Activated CD4-positive, alpha-beta memory T cell treated with anti-CD3 and anti-CD28 coated beads for 36 hours (primary cell): ENCODE measurements at regions not wholly inside any gene's neighbourhood (a gene's known extent, or its start where the extent isn't known, plus 50 kb on each side); places are given as distances from the start of the nearest gene placed in this dataset.

Source experiments
- CTCF ChIA-PET: fragments of 350-600 bp; sonication (Branson Sonifier 250); formaldehyde crosslinking; loops from one replicate; lab custom pipeline; 2021; ENCODE audit warnings: antibody characterized with exemption, inconsistent platforms; lab: Charles Lee
- POLR2A ChIA-PET: fragments of 350-600 bp; sonication (Branson Sonifier 250); formaldehyde crosslinking; loops from one replicate; lab custom pipeline; 2021; ENCODE audit warnings: antibody characterized with exemption; lab: Charles Lee
- DNase-seq: peaks from one replicate; pipeline ENCODE4 v3.0.0-alpha.2; 2020
- H3K27ac Mint-ChIP-seq: one replicate; pipeline ENCODE4 v1.8.0; 2021; ENCODE audit warnings: mixed read lengths
- H3K27me3 Mint-ChIP-seq: one replicate; pipeline ENCODE4 v1.8.0; 2021; ENCODE audit warnings: mixed read lengths
- H3K36me3 Mint-ChIP-seq: one replicate; pipeline ENCODE4 v1.8.0; 2021; ENCODE audit warnings: mixed read lengths
- H3K4me1 Mint-ChIP-seq: one replicate; pipeline ENCODE4 v1.8.0; 2021; ENCODE audit warnings: low read depth, mixed read lengths
- H3K4me3 Mint-ChIP-seq: one replicate; pipeline ENCODE4 v1.8.0; 2021; ENCODE audit warnings: mild to moderate bottlenecking, mixed read lengths
- H3K9me3 Mint-ChIP-seq: one replicate; pipeline ENCODE4 v1.8.0; 2021; ENCODE audit warnings: mixed read lengths
- intact Hi-C: fragments of 100-400 bp; cut with micrococcal nuclease; formaldehyde crosslinking; loops from one replicate; pipeline ENCODE4 v1.15.1; 2023

GRCh38 chr5:38607396-38607795 is 51.0 kb upstream of the LIFR start:
- H3K36me3 Mint-ChIP-seq, result no peaks in the 10 kb centered on the region

GRCh38 chr5:38607930-38608564 is 51.6 kb upstream of the LIFR start:
- H3K9me3 Mint-ChIP-seq, result no peaks in the 10 kb centered on the region
- peaks cover 5% of the 10 kb centered on the region for H3K27me3 Mint-ChIP-seq
- no peaks in the 10 kb centered on the region for H3K36me3 Mint-ChIP-seq
- ChIA-PET POLR2A (no interaction called here), CTCF (interaction anchor here (0.6 kb wide), 1 partner anchor 771 kb away, joined by 5 read pairs; no protein-coding TSS in a partner anchor)
- no peak overlapping the region for H3K27ac Mint-ChIP-seq
- no peak overlapping the region for H3K4me3 Mint-ChIP-seq
- intact Hi-C loops, result no loop called here
- no peaks in the 10 kb centered on the region for H3K4me1 Mint-ChIP-seq
- DNase-seq, result no peak

More at GRCh38 chr5:38607396-38607795, 51.0 kb upstream of the LIFR start:
- Mint-ChIP-seq H3K4me3 (no peak overlapping the region), H3K9me3 (no peaks in the 10 kb centered on the region), H3K4me1 (no peaks in the 10 kb centered on the region), H3K27ac (no peak overlapping the region), H3K27me3 (peaks cover 4% of the 10 kb centered on the region)
- intact Hi-C loops, result no loop called here
- ChIA-PET POLR2A (no interaction called here), CTCF (no interaction called here)
- DNase-seq, result no peak

- no peak overlapping the region for H3K27ac Mint-ChIP-seq
- CTCF ChIA-PET, result interaction anchor here (0.6 kb wide), 1 partner anchor 770 kb away, joined by 5 read pairs; no protein-coding TSS in a partner anchor
Observed at GRCh38 chr5:38608874-38609273, 52.4 kb upstream of the LIFR start.

GRCh38 chr5:38612851-38613250 is 56.4 kb upstream of the LIFR start:
- ChIA-PET POLR2A (no interaction called here), CTCF (no interaction called here)
- no peaks in the 10 kb centered on the region for H3K4me1 Mint-ChIP-seq
- no peak overlapping the region for H3K4me3 Mint-ChIP-seq
- intact Hi-C loops, result no loop called here
- no peak overlapping the region for H3K27ac Mint-ChIP-seq
- H3K9me3 Mint-ChIP-seq, result peaks cover 8% of the 10 kb centered on the region
- peaks cover 2% of the 10 kb centered on the region for H3K27me3 Mint-ChIP-seq
- DNase-seq, result no peak
- no peaks in the 10 kb centered on the region for H3K36me3 Mint-ChIP-seq

More at GRCh38 chr5:38608874-38609273, 52.4 kb upstream of the LIFR start:
- POLR2A ChIA-PET, result no interaction called here
- H3K9me3 Mint-ChIP-seq, result no peaks in the 10 kb centered on the region
- peaks cover 5% of the 10 kb centered on the region for H3K27me3 Mint-ChIP-seq
- H3K4me1 Mint-ChIP-seq, result no peaks in the 10 kb centered on the region
- H3K36me3 Mint-ChIP-seq, result no peaks in the 10 kb centered on the region
- intact Hi-C loops, result no loop called here
- DNase-seq, result no peak
- H3K4me3 Mint-ChIP-seq, result no peak overlapping the region

- intact Hi-C loops, result no loop called here
- Mint-ChIP-seq H3K27ac (no peak overlapping the region), H3K4me1 (no peaks in the 10 kb centered on the region), H3K9me3 (peaks cover 15% of the 10 kb centered on the region), H3K36me3 (no peaks in the 10 kb centered on the region), H3K27me3 (peaks cover 2% of the 10 kb centered on the region), H3K4me3 (no peak overlapping the region)
- ChIA-PET POLR2A (no interaction called here), CTCF (no interaction called here)
- DNase-seq, result no peak
Observed at GRCh38 chr5:38613490-38613889, 57.0 kb upstream of the LIFR start.

GRCh38 chr5:38613992-38614836 is 57.8 kb upstream of the LIFR start:
- Mint-ChIP-seq H3K27ac (no peak overlapping the region), H3K4me1 (no peaks in the 10 kb centered on the region), H3K9me3 (peaks cover 20% of the 10 kb centered on the region), H3K36me3 (no peaks in the 10 kb centered on the region), H3K4me3 (no peak overlapping the region), H3K27me3 (peaks cover 2% of the 10 kb centered on the region)
- intact Hi-C loops, result no loop called here
- ChIA-PET POLR2A (no interaction called here), CTCF (interaction anchor here (0.6 kb wide), 1 partner anchor 219 kb away, joined by 7 read pairs; no protein-coding TSS in a partner anchor)
- no peak for DNase-seq

GRCh38 chr5:38615042-38615441 is 58.6 kb upstream of the LIFR start:
- intact Hi-C loops, result no loop called here
- H3K27ac Mint-ChIP-seq, result no peak overlapping the region
- peaks cover 2% of the 10 kb centered on the region for H3K27me3 Mint-ChIP-seq
- DNase-seq, result no peak
- CTCF ChIA-PET, result no interaction called here
- POLR2A ChIA-PET, result no interaction called here
- H3K4me1 Mint-ChIP-seq, result no peaks in the 10 kb centered on the region
- H3K36me3 Mint-ChIP-seq, result peaks cover under 1% of the 10 kb centered on the region
- H3K9me3 Mint-ChIP-seq, result peaks cover 25% of the 10 kb centered on the region
- H3K4me3 Mint-ChIP-seq, result no peak overlapping the region

- DNase-seq, result no peak
- POLR2A ChIA-PET, result no interaction called here
- peaks cover 2% of the 10 kb centered on the region for H3K36me3 Mint-ChIP-seq
- intact Hi-C loops, result no loop called here
- H3K9me3 Mint-ChIP-seq, result peaks cover 29% of the 10 kb centered on the region
- no peak overlapping the region for H3K27ac Mint-ChIP-seq
- peaks cover 2% of the 10 kb centered on the region for H3K27me3 Mint-ChIP-seq
- no peaks in the 10 kb centered on the region for H3K4me1 Mint-ChIP-seq
- H3K4me3 Mint-ChIP-seq, result no peak overlapping the region
- CTCF ChIA-PET, result no interaction called here
Observed at GRCh38 chr5:38615981-38616451, 59.6 kb upstream of the LIFR start.

GRCh38 chr5:38618154-38618553 is 61.7 kb upstream of the LIFR start:
- ChIA-PET POLR2A (no interaction called here), CTCF (no interaction called here)
- Mint-ChIP-seq H3K4me3 (no peak overlapping the region), H3K9me3 (peaks cover 29% of the 10 kb centered on the region), H3K4me1 (no peaks in the 10 kb centered on the region), H3K36me3 (peaks cover 2% of the 10 kb centered on the region), H3K27me3 (no peaks in the 10 kb centered on the region), H3K27ac (no peak overlapping the region)
- no peak for DNase-seq
- intact Hi-C loops, result no loop called here

- Mint-ChIP-seq H3K27me3 (no peaks in the 10 kb centered on the region), H3K4me1 (no peaks in the 10 kb centered on the region), H3K4me3 (no peak overlapping the region), H3K36me3 (peaks cover 2% of the 10 kb centered on the region), H3K27ac (no peak overlapping the region), H3K9me3 (peaks cover 31% of the 10 kb centered on the region)
- DNase-seq, result no peak
- ChIA-PET CTCF (interaction anchor here (0.5 kb wide), 1 partner anchor 680 kb away, joined by 3 read pairs; no protein-coding TSS in a partner anchor), POLR2A (no interaction called here)
- intact Hi-C loops, result no loop called here
Observed at GRCh38 chr5:38621331-38621730, 64.9 kb upstream of the LIFR start.

GRCh38 chr5:38621840-38622437 is 65.5 kb upstream of the LIFR start:
- no peak for DNase-seq
- peaks cover 2% of the 10 kb centered on the region for H3K36me3 Mint-ChIP-seq
- H3K27me3 Mint-ChIP-seq, result no peaks in the 10 kb centered on the region
- H3K9me3 Mint-ChIP-seq, result peaks cover 30% of the 10 kb centered on the region
- intact Hi-C loops, result no loop called here
- H3K27ac Mint-ChIP-seq, result no peak overlapping the region
- no peaks in the 10 kb centered on the region for H3K4me1 Mint-ChIP-seq
- ChIA-PET CTCF (interaction anchor here (0.5 to 0.6 kb wide), 2 partner anchors 19 to 681 kb away, joined by 3 read pairs; no protein-coding TSS in a partner anchor), POLR2A (no interaction called here)
- no peak overlapping the region for H3K4me3 Mint-ChIP-seq

- H3K4me3 Mint-ChIP-seq, result no peak overlapping the region
- H3K27me3 Mint-ChIP-seq, result no peaks in the 10 kb centered on the region
- H3K36me3 Mint-ChIP-seq, result peaks cover 2% of the 10 kb centered on the region
- peaks cover 24% of the 10 kb centered on the region for H3K9me3 Mint-ChIP-seq
- ChIA-PET CTCF (interaction anchor here (0.6 kb wide), 1 partner anchor 18 kb away, joined by 3 read pairs; no protein-coding TSS in a partner anchor), POLR2A (no interaction called here)
- intact Hi-C loops, result no loop called here
- H3K4me1 Mint-ChIP-seq, result no peaks in the 10 kb centered on the region
- H3K27ac Mint-ChIP-seq, result no peak overlapping the region
- no peak for DNase-seq
Observed at GRCh38 chr5:38622723-38623129, 66.3 kb upstream of the LIFR start.
